Caco-2 (cell line): ENCODE measurements at regions not wholly inside any gene's neighbourhood (a gene's known extent, or its start where the extent isn't known, plus 50 kb on each side); places are given as distances from the start of the nearest gene placed in this dataset.

ENCODE experiments used
- BruUV-seq: library from RNA; stranded (reverse); fragments of 400-500 nt; replicated peaks from 2 replicates; lab custom pipeline; 2021; lab: Mats Ljungman, UMichigan
- CTCF ChIA-PET: fragments of 300-600 bp; sonication (Branson Sonifier 250); formaldehyde crosslinking; loops from one replicate; lab custom pipeline; 2022; ENCODE audit warnings: antibody characterized with exemption; lab: Charles Lee
- POLR2A ChIA-PET: fragments of 300-600 bp; sonication (Branson Sonifier 250); formaldehyde crosslinking; loops from one replicate; lab custom pipeline; 2022; ENCODE audit warnings: antibody characterized with exemption; lab: Charles Lee
- DNase-seq, 2 experiments: peaks; one replicate each; pipeline versions ENCODE4 v3.0.0 to v3.0.0-alpha.2; 2020 to 2022
- H3K27me3 ChIP-seq: replicated peaks from 2 replicates; pipeline ENCODE4 v1.6.0; 2011; ENCODE audit warnings: low read length; ENCODE audit not compliant: control insufficient read depth, insufficient read depth
- H3K36me3 ChIP-seq: 2 replicates; pipeline ENCODE4 v1.5.1; 2011; ENCODE audit warnings: low read length; ENCODE audit not compliant: control insufficient read depth, insufficient read depth
- H3K4me1 ChIP-seq: fragments of 250-450 bp; sonication (Bioruptor Pico); 2 replicates; pipeline ENCODE4 v1.5.1; 2020; ENCODE audit warnings: mild to moderate bottlenecking
- H3K4me3 ChIP-seq: 2 replicates; pipeline ENCODE4 v1.5.1; 2011; ENCODE audit warnings: low read depth, mild to moderate bottlenecking, control low read depth, low read length
- H3K9me3 ChIP-seq: fragments of 250-450 bp; sonication (Bioruptor Pico); 2 replicates; pipeline ENCODE4 v1.5.1; 2020; ENCODE audit warnings: mild to moderate bottlenecking, moderate library complexity
- H3K27ac Mint-ChIP-seq: one replicate; pipeline ENCODE4 v1.8.0; 2022; ENCODE audit warnings: mixed read lengths; ENCODE audit not compliant: unreplicated experiment
- H3K27me3 Mint-ChIP-seq: one replicate; pipeline ENCODE4 v1.8.0; 2022; ENCODE audit warnings: mixed read lengths; ENCODE audit not compliant: insufficient read depth, unreplicated experiment
- H3K36me3 Mint-ChIP-seq: one replicate; pipeline ENCODE4 v1.8.0; 2022; ENCODE audit warnings: mild to moderate bottlenecking, mixed read lengths; ENCODE audit not compliant: insufficient read depth, unreplicated experiment
- H3K4me1 Mint-ChIP-seq: one replicate; pipeline ENCODE4 v1.8.0; 2022; ENCODE audit warnings: low read depth, mixed read lengths; ENCODE audit not compliant: unreplicated experiment
- H3K4me3 Mint-ChIP-seq: one replicate; pipeline ENCODE4 v1.8.0; 2022; ENCODE audit warnings: mild to moderate bottlenecking, moderate library complexity, mixed read lengths; ENCODE audit not compliant: unreplicated experiment
- H3K9me3 Mint-ChIP-seq: one replicate; pipeline ENCODE4 v1.8.0; 2022; ENCODE audit warnings: mixed read lengths; ENCODE audit not compliant: unreplicated experiment
- CTCF ChIP-seq, 2 experiments: fragments of 200-600 bp in 1 of 2; IDR thresholded peaks; 1 replicate in 1 of 2; 2 replicates in 1 of 2; pipeline versions ENCODE4 v1.5.1 to v1.8.0; 2011 to 2022; ENCODE audit warnings: antibody characterized with exemption in 1 of 2, control low read depth in 1 of 2, inconsistent platforms in 1 of 2, low read depth in 1 of 2, low read length in 1 of 2, mild to moderate bottlenecking in 1 of 2, moderate library complexity in 1 of 2; ENCODE audit not compliant: insufficient read depth in 1 of 2, severe bottlenecking in 1 of 2, unreplicated experiment in 1 of 2
- intact Hi-C: fragments of 100-400 bp; cut with micrococcal nuclease; formaldehyde crosslinking; loops from one replicate; pipeline ENCODE4 v1.10.0; 2022; ENCODE audit not compliant: unreplicated experiment

GRCh38 chr14:60573943-60574495 is 65.1 kb downstream of the SIX6 start:
- ChIA-PET CTCF (no interaction called here), POLR2A (no interaction called here)
- H3K9me3 Mint-ChIP-seq, result peaks cover 9% of the 10 kb centered on the region
- Histone ChIP-seq H3K36me3 (no peaks in the 10 kb centered on the region), H3K4me1 (no peaks in the 10 kb centered on the region), H3K4me3 (no peak overlapping the region), H3K27me3 (no peaks in the 10 kb centered on the region), H3K9me3 (no peaks in the 10 kb centered on the region)
- H3K4me1 Mint-ChIP-seq, result no peaks in the 10 kb centered on the region
- peaks cover 4% of the 10 kb centered on the region for H3K36me3 Mint-ChIP-seq
- no peak overlapping the region for H3K27ac Mint-ChIP-seq
- H3K27me3 Mint-ChIP-seq, result peaks cover 12% of the 10 kb centered on the region
- no TSS peak for BruUV-seq
- DNase-seq, result no peak
- no peak overlapping the region for H3K4me3 Mint-ChIP-seq
- TF ChIP-seq CTCF (IDR thresholded peaks at IDR 0.05; ENCODE audit: insufficient read depth in 1 of 2, low read depth in 1 of 2, low read length in 1 of 2, severe bottlenecking in 1 of 2, unreplicated experiment in 1 of 2), result no peak
- intact Hi-C loops, result no loop called here

GRCh38 chr14:60575008-60575407 is 66.1 kb downstream of the SIX6 start:
- H3K36me3 Mint-ChIP-seq, result no peaks in the 10 kb centered on the region
- BruUV-seq, result no TSS peak
- Histone ChIP-seq H3K9me3 (no peaks in the 10 kb centered on the region; the same call in 1 of the 2 replicates), H3K36me3 (no peaks in the 10 kb centered on the region), H3K27me3 (no peaks in the 10 kb centered on the region), H3K4me3 (no peak overlapping the region), H3K4me1 (no peaks in the 10 kb centered on the region)
- no peaks in the 10 kb centered on the region for H3K4me1 Mint-ChIP-seq
- intact Hi-C loops, result no loop called here
- ChIA-PET CTCF (no interaction called here), POLR2A (no interaction called here)
- H3K4me3 Mint-ChIP-seq, result no peak overlapping the region
- peaks cover 9% of the 10 kb centered on the region for H3K9me3 Mint-ChIP-seq
- no peak for TF ChIP-seq CTCF (IDR thresholded peaks at IDR 0.05; ENCODE audit: insufficient read depth in 1 of 2, low read depth in 1 of 2, low read length in 1 of 2, severe bottlenecking in 1 of 2, unreplicated experiment in 1 of 2)
- peaks cover 12% of the 10 kb centered on the region for H3K27me3 Mint-ChIP-seq
- no peak for DNase-seq
- H3K27ac Mint-ChIP-seq, result no peak overlapping the region

GRCh38 chr14:60585676-60586075 is 63.6 kb downstream of the SIX1 start:
- BruUV-seq, result no TSS peak
- Histone ChIP-seq H3K27me3 (no peaks in the 10 kb centered on the region), H3K36me3 (no peaks in the 10 kb centered on the region), H3K9me3 (no peaks in the 10 kb centered on the region), H3K4me1 (no peaks in the 10 kb centered on the region), H3K4me3 (no peak overlapping the region)
- H3K27ac Mint-ChIP-seq, result no peak overlapping the region
- no peaks in the 10 kb centered on the region for H3K36me3 Mint-ChIP-seq
- no peak for TF ChIP-seq CTCF (IDR thresholded peaks at IDR 0.05; ENCODE audit: insufficient read depth in 1 of 2, low read depth in 1 of 2, low read length in 1 of 2, severe bottlenecking in 1 of 2, unreplicated experiment in 1 of 2)
- H3K4me3 Mint-ChIP-seq, result no peak overlapping the region
- intact Hi-C loops, result no loop called here
- POLR2A ChIA-PET, result no interaction called here
- H3K9me3 Mint-ChIP-seq, result no peaks in the 10 kb centered on the region
- DNase-seq, result no peak
- no peaks in the 10 kb centered on the region for H3K4me1 Mint-ChIP-seq
- peaks cover 3% of the 10 kb centered on the region for H3K27me3 Mint-ChIP-seq
- CTCF ChIA-PET, result no interaction called here
